Activated CD4-positive, alpha-beta memory T cell treated with anti-CD3 and anti-CD28 coated beads, Interleukin-2, amount 10 ng/mL, durations not matched to agents 7 days and 5 days (primary cell): ENCODE measurements at regions not wholly inside any gene's neighbourhood (a gene's known extent, or its start where the extent isn't known, plus 50 kb on each side); places are given as distances from the start of the nearest gene placed in this dataset.

Source experiments
- CTCF ChIA-PET: fragments of 350-600 bp; sonication (Branson Sonifier 250); formaldehyde crosslinking; loops from one replicate; lab custom pipeline; 2021; ENCODE audit warnings: antibody characterized with exemption, inconsistent platforms; lab: Charles Lee
- POLR2A ChIA-PET: fragments of 350-600 bp; sonication (Branson Sonifier 250); formaldehyde crosslinking; loops from one replicate; lab custom pipeline; 2021; ENCODE audit warnings: antibody characterized with exemption; lab: Charles Lee
- DNase-seq: peaks from one replicate; pipeline ENCODE4 v3.0.0-alpha.2; 2020
- H3K27ac Mint-ChIP-seq: one replicate; pipeline ENCODE4 v1.8.0; 2021; ENCODE audit warnings: mild to moderate bottlenecking, mixed read lengths
- H3K27me3 Mint-ChIP-seq: one replicate; pipeline ENCODE4 v1.8.0; 2021; ENCODE audit warnings: mixed read lengths
- H3K36me3 Mint-ChIP-seq: one replicate; pipeline ENCODE4 v1.8.0; 2021; ENCODE audit warnings: low read depth, mixed read lengths
- H3K4me1 Mint-ChIP-seq: one replicate; pipeline ENCODE4 v1.8.0; 2021; ENCODE audit warnings: mixed read lengths
- H3K4me3 Mint-ChIP-seq: one replicate; pipeline ENCODE4 v1.8.0; 2021; ENCODE audit warnings: mild to moderate bottlenecking, mixed read lengths
- H3K9me3 Mint-ChIP-seq: one replicate; pipeline ENCODE4 v1.8.0; 2021; ENCODE audit warnings: mixed read lengths

DNA sequence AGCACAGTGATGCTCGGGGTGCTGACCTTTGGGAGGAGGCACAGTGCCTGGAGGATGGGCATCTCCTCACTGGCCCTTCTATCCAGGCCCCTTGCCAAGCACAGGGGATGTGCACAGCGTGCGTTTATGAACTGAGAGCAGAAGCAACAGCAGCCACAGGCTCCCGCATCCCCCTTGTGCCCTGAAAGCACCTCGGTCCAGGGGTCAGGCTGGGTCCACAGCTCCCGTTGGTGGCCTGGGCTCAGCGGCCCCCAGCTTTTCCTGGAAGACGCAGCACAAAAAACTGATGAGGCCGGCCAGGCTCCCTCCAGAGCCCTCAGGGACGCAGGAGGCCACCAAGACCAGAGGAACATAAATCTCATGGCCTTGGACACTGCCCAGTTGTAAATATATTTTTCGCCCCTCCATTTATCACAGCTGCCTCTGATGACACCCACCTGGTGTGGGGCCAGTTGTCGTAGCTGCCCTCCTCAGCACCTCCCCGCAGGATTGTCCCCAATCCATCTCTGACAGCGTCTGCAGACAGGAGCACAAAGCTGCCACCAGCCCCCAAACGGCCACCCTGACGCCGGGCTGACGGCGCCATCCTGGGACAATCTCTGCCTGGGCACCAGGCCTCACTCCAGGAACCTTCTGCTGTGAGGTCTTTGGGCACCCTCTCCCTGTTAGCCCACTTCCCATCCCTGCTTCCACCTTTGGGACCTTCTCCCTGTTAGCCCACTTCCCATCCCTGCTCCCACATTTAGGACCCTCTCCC, 203.1 kb downstream of the BRD1 start:
- H3K4me1 Mint-ChIP-seq: no peaks in the 10 kb centered on the region
- H3K27ac Mint-ChIP-seq: no peak overlapping the region
- H3K27me3 Mint-ChIP-seq: no peaks in the 10 kb centered on the region
- no peaks in the 10 kb centered on the region for H3K36me3 Mint-ChIP-seq
- DNase-seq: no peak
- no peak overlapping the region for H3K4me3 Mint-ChIP-seq
- POLR2A ChIA-PET: no interaction called here
- CTCF ChIA-PET: no interaction called here
- H3K9me3 Mint-ChIP-seq: no peaks in the 10 kb centered on the region

GRCh38 chr22:49623715-49624114, 204.0 kb downstream of the BRD1 start:
- no peak for DNase-seq
- no peak overlapping the region for H3K27ac Mint-ChIP-seq
- H3K4me1 Mint-ChIP-seq: no peaks in the 10 kb centered on the region
- H3K36me3 Mint-ChIP-seq: no peaks in the 10 kb centered on the region
- H3K27me3 Mint-ChIP-seq: no peaks in the 10 kb centered on the region
- no peak overlapping the region for H3K4me3 Mint-ChIP-seq
- CTCF ChIA-PET: no interaction called here
- POLR2A ChIA-PET: no interaction called here
- H3K9me3 Mint-ChIP-seq: no peaks in the 10 kb centered on the region

DNA sequence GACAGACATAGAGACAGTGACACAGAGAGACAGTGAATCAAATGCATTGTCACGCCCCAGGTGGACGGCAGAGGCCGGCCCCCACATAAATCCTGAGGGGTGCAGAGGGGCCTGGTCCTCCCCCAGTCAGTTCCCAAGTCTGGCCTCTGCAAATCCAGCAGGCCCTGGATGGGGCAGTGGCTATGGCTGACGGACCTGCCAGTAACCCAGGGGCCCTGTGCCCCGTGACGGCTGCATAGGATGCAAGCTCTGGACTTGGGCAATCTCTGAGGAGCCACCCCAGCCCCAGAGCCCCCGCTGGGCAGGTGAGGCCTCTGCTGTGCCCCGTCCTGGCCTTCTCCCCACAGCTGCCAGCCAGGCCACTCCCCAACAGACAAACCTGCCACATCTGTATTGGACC, 204.5 kb downstream of the BRD1 start:
- CTCF ChIA-PET: no interaction called here
- no peak overlapping the region for H3K27ac Mint-ChIP-seq
- POLR2A ChIA-PET: no interaction called here

GRCh38 chr22:49622241-49623105, 205.2 kb downstream of the BRD1 start:
- POLR2A ChIA-PET: no interaction called here
- Mint-ChIP-seq H3K27ac (no peak overlapping the region), H3K27me3 (no peaks in the 10 kb centered on the region), H3K9me3 (no peaks in the 10 kb centered on the region), H3K4me1 (peaks cover 2% of the 10 kb centered on the region), H3K4me3 (no peak overlapping the region), H3K36me3 (no peaks in the 10 kb centered on the region)
- CTCF ChIA-PET: no interaction called here
- DNase-seq: no peak

More for the DNA sequence above, 204.5 kb downstream of the BRD1 start:
- Mint-ChIP-seq H3K9me3 (no peaks in the 10 kb centered on the region), H3K36me3 (no peaks in the 10 kb centered on the region), H3K4me1 (peaks cover 2% of the 10 kb centered on the region), H3K27me3 (no peaks in the 10 kb centered on the region), H3K4me3 (no peak overlapping the region)
- DNase-seq: no peak

GRCh38 chr22:49621601-49622210, 206.0 kb downstream of the BRD1 start:
- Mint-ChIP-seq H3K36me3 (no peaks in the 10 kb centered on the region), H3K4me1 (peaks cover 2% of the 10 kb centered on the region), H3K4me3 (no peak overlapping the region), H3K9me3 (no peaks in the 10 kb centered on the region), H3K27ac (no peak overlapping the region), H3K27me3 (no peaks in the 10 kb centered on the region)
- no peak for DNase-seq
- ChIA-PET CTCF (no interaction called here), POLR2A (no interaction called here)

- peaks cover 2% of the 10 kb centered on the region for H3K36me3 Mint-ChIP-seq
- ChIA-PET CTCF (no interaction called here), POLR2A (no interaction called here)
- H3K4me3 Mint-ChIP-seq: no peak overlapping the region
- no peak overlapping the region for H3K27ac Mint-ChIP-seq
- H3K27me3 Mint-ChIP-seq: no peaks in the 10 kb centered on the region
- DNase-seq: no peak
- H3K4me1 Mint-ChIP-seq: peaks cover 2% of the 10 kb centered on the region
- H3K9me3 Mint-ChIP-seq: no peaks in the 10 kb centered on the region
These were observed 207.0 kb downstream of the BRD1 start for GRCh38 chr22:49620666-49621065.

GRCh38 chr22:49620003-49620556, 207.6 kb downstream of the BRD1 start:
- Mint-ChIP-seq H3K36me3 (peaks cover 4% of the 10 kb centered on the region), H3K9me3 (no peaks in the 10 kb centered on the region), H3K27me3 (no peaks in the 10 kb centered on the region), H3K27ac (no peak overlapping the region), H3K4me1 (peaks cover 2% of the 10 kb centered on the region), H3K4me3 (no peak overlapping the region)
- CTCF ChIA-PET: no interaction called here
- POLR2A ChIA-PET: no interaction called here
- DNase-seq: no peak

- Mint-ChIP-seq H3K9me3 (no peaks in the 10 kb centered on the region), H3K4me1 (peaks cover 2% of the 10 kb centered on the region), H3K27me3 (no peaks in the 10 kb centered on the region), H3K4me3 (no peak overlapping the region), H3K36me3 (peaks cover 4% of the 10 kb centered on the region), H3K27ac (no peak overlapping the region)
- DNase-seq: no peak
- POLR2A ChIA-PET: no interaction called here
- CTCF ChIA-PET: no interaction called here
These were observed 208.4 kb downstream of the BRD1 start for GRCh38 chr22:49619301-49619700.

- Mint-ChIP-seq H3K36me3 (peaks cover 4% of the 10 kb centered on the region), H3K4me3 (no peak overlapping the region), H3K4me1 (peaks cover 2% of the 10 kb centered on the region), H3K27ac (no peak overlapping the region), H3K9me3 (no peaks in the 10 kb centered on the region), H3K27me3 (no peaks in the 10 kb centered on the region)
- no peak for DNase-seq
- CTCF ChIA-PET: no interaction called here
- POLR2A ChIA-PET: no interaction called here
These were observed 209.1 kb downstream of the BRD1 start for GRCh38 chr22:49618677-49618953.

DNA sequence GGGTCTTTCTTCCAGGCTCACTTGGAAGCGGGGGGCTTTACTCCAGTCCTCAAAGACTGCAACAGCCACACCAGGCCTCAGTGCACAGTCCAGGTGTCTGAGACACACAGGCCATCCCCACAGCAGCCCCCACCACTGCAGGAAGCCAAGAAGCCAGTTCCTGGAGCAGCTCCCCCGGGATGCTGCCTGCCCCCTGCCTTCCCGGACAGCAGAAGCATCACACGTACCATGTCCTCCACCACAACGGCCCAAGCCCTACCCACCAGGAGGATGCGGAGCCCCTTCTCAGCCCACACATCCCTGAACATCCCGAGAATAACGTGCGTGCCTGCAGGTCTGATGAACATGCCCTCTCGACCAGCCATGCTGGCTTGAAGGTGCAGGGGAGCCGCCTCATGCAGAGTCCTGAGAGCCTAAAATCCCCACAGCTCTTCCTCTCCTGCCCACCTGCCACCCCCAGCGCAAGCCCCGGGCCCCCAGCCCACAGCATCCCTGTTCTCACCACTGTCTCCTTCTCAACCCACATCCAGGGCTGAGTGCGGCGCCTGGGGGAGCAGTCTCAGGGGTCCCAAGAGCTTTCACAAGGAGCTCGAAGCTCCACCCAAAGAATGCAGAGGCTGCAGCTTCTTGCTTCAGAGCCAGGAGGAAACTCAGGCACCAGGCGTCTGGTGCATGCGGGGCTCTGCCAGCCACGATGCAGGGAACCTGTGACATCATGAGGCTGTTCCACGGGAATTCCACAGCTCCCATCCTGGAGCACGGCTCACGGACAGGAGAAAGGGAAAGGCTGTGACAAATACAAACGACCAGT, 209.6 kb downstream of the BRD1 start:
- peaks cover 2% of the 10 kb centered on the region for H3K4me1 Mint-ChIP-seq
- H3K4me3 Mint-ChIP-seq: no peak overlapping the region
- POLR2A ChIA-PET: no interaction called here
- no peaks in the 10 kb centered on the region for H3K27me3 Mint-ChIP-seq
- peaks cover 6% of the 10 kb centered on the region for H3K36me3 Mint-ChIP-seq
- no peak overlapping the region for H3K27ac Mint-ChIP-seq
- CTCF ChIA-PET: no interaction called here
- DNase-seq: no peak
- H3K9me3 Mint-ChIP-seq: peaks cover 2% of the 10 kb centered on the region

GRCh38 chr22:49617264-49617663, 210.4 kb downstream of the BRD1 start:
- H3K27me3 Mint-ChIP-seq: no peaks in the 10 kb centered on the region
- H3K4me1 Mint-ChIP-seq: peaks cover 2% of the 10 kb centered on the region
- CTCF ChIA-PET: no interaction called here
- no peak for DNase-seq
- peaks cover 11% of the 10 kb centered on the region for H3K36me3 Mint-ChIP-seq
- H3K9me3 Mint-ChIP-seq: peaks cover 7% of the 10 kb centered on the region
- H3K4me3 Mint-ChIP-seq: no peak overlapping the region
- POLR2A ChIA-PET: no interaction called here
- no peak overlapping the region for H3K27ac Mint-ChIP-seq

GRCh38 chr22:49616356-49617231, 211.1 kb downstream of the BRD1 start:
- H3K9me3 Mint-ChIP-seq: peaks cover 7% of the 10 kb centered on the region
- peaks cover 11% of the 10 kb centered on the region for H3K36me3 Mint-ChIP-seq
- CTCF ChIA-PET: no interaction called here
- H3K4me3 Mint-ChIP-seq: no peak overlapping the region
- no peak overlapping the region for H3K27ac Mint-ChIP-seq
- H3K4me1 Mint-ChIP-seq: peaks cover 2% of the 10 kb centered on the region
- DNase-seq: no peak
- H3K27me3 Mint-ChIP-seq: no peaks in the 10 kb centered on the region
- POLR2A ChIA-PET: no interaction called here
